GM18873 (cell line): ENCODE measurements at regions not wholly inside any gene's neighbourhood (a gene's known extent, or its start where the extent isn't known, plus 50 kb on each side); places are given as distances from the start of the nearest gene placed in this dataset.
"Not testable (repeated sequence)": the region's sequence is repeated elsewhere in the genome, so short reads cannot be mapped to it uniquely, and the experiment has no call there.

Source experiments
- ATAC-seq: cut with Tn5 transposase; IDR thresholded peaks from one replicate; pipeline ENCODE4 v1.9.1; 2021; ENCODE audit warnings: mild to moderate bottlenecking, moderate library complexity, moderate number of reproducible peaks; ENCODE audit not compliant: unreplicated experiment, low FRiP score

- ATAC-seq: no peak
These were observed 290.1 kb upstream of the COBL start for GRCh38 chr7:51606601-51607154.

DNA sequence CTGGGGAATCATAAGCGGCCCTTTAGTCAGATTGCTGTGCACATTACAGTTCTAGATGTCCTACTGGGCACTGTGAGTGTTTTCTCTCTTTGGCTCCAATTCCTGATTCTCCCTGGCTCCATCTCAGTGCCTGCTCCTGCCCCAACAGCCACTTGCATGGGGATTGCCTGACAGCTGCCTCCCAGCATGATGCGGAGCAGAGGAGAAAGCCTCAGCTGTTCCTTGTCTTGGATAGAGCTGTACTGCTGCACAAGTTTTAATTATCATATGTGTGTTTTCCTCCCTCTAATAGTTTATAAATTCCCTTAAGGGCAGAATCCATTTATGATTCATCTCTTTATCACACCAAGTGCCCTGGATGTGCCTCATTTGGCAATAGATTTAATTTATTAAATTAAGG is 285.8 kb upstream of the COBL start:
- no peak for ATAC-seq

DNA sequence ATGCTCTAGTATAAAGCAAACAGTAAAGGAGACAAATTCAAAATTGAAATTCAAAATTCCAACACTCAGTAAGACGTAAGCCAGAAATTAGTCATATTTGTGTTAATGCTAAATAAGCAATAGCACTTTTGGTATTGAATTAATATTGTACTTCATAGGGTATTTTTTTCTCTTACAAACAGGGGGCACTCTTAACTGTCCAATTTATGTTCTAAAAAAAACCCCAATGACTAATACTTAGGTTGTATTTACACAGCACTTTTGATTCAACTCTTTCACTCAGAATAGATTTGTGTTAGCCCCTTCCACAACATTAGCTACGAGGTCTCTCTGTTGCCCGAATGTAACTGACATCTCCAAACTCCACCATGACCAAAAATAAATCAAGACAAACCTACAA is 284.9 kb upstream of the COBL start:
- ATAC-seq: no peak

- ATAC-seq: not testable (repeated sequence)
These were observed 283.3 kb upstream of the COBL start for GRCh38 chr7:51599935-51600334.

DNA sequence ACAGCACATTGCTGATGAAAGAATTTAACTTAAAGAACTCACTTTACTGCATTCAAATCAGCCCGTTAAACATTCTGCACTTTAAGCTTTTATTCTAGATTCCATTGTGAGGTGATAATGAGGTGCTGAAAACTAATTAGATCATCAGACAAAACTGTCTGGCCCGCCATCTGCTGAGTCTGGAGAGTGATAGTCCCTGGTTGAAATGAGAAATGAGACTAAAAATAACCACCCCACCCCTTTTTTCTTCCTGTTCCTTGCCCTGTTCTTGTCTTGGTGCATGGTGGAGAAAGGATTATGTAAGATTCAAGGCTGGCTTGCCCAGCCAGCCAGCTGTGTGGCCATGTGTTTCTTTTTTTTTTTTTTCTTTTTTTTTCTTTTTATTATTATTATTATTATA is 277.0 kb upstream of the COBL start:
- no peak for ATAC-seq

DNA sequence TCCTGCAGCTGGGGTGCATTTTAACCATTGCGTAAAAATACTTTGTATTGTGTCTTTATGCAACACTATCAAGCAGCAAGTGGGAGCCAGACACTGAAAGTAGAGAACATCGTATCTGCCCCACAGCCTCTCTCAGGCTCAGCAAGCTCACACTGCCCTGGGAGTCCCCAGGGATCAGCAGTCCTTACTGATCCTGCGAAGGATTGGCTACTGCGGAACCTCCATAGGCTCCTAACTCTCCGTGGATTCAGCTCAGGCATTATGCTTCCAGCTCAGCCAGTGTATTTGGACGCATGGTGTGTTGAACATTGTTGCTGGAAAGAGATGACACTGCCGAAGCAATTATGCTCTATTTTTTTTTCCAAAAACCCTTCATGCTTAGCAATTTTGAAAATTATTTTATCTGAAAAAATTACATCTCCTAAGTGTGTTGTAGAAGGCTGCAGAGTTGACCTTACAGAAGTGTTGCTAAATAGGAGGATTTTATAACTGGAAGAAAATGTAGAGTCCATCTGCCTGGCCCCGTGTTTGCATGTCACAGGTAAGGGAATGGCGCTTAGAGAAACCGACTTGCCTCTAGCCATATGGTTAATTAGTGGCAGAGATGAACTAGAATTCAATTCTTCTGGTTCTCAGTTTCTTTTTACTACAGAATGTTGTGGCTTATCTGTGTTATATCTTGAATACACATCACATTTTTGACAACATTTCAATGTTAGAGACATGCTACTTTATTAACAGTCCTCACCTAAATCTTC is 276.4 kb upstream of the COBL start:
- no peak for ATAC-seq

GRCh38 chr7:51591223-51591622 is 274.6 kb upstream of the COBL start:
- ATAC-seq: no peak

GRCh38 chr7:51590746-51591145 is 274.1 kb upstream of the COBL start:
- no peak for ATAC-seq

DNA sequence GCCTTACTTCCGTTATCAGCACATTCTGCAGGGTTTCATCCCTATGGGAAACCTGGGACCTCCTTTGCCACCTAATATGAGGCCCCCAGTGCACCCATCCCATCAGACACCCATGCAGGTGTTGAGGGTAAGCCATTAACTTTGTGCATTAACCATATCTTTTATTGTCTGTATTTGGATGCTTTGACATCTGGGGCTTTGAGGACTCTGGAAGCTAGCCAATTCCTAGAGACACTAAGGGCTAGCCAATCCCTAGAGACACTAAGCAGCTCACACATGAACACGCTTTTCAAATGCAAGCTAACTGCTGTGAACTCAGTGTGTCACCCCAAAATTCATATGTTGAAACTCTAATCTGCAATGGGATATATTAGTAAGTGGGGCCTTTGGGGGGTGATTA is 272.5 kb upstream of the COBL start:
- no peak for ATAC-seq

- ATAC-seq: no peak
These were observed 271.0 kb upstream of the COBL start for GRCh38 chr7:51587604-51588003.

DNA sequence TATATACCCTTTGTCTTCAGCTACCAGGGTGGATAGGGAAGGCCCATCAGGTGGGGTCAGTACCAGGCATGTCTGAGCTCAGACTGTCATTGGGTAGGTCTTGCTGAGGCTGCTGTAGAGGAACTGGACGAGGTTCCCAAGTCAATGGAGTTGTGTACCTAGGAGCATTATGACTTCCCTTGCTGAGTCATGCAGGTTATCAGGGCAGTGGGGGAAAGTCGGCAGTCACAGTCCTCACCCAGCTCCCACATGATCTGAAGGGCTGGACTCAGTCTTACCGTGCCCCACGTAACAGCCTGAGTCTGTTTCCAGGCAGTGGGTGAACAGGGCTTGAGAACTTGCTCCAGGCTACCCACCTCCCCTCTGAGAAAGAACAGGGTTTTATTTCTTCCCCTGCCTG is 260.8 kb upstream of the COBL start:
- no peak for ATAC-seq

GRCh38 chr7:51569581-51569980 is 253.0 kb upstream of the COBL start:
- no peak for ATAC-seq

- no peak for ATAC-seq
These were observed 252.6 kb upstream of the COBL start for GRCh38 chr7:51569176-51569575.

GRCh38 chr7:51551070-51551469 is 234.5 kb upstream of the COBL start:
- ATAC-seq: no peak

GRCh38 chr7:51545131-51545530 is 228.5 kb upstream of the COBL start:
- no peak for ATAC-seq

GRCh38 chr7:51543801-51544553 is 227.4 kb upstream of the COBL start:
- no peak for ATAC-seq

- not testable (repeated sequence) for ATAC-seq
These were observed 224.3 kb upstream of the COBL start for GRCh38 chr7:51540906-51541305.

GRCh38 chr7:51539840-51540239 is 223.2 kb upstream of the COBL start:
- ATAC-seq: no peak

- ATAC-seq: no peak
These were observed 211.6 kb upstream of the COBL start for GRCh38 chr7:51528172-51528571.

- ATAC-seq: no peak
These were observed 205.2 kb upstream of the COBL start for GRCh38 chr7:51521694-51522312.

DNA sequence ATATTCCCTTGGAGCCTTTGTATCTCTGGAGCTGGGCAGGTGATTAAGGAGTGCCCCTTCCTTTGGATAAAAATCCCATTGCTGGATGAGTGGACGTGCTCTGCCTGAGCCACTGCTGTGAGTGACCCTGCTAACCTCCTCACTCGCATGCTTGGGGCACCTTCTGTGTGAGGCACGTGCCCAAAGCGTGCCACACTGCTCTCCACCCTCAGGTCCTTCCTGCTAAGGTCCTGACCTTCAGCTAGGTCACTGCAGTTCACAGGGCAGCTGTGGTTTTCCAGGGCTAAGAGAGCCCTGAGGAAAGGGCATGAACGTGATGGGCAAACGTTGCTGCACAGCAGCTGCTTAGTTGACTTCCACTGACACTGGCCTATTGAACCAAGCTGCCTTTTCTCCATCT is 204.4 kb upstream of the COBL start:
- ATAC-seq: no peak
